ENCODE measurements at regions not wholly inside any gene's neighbourhood (a gene's known extent, or its start where the extent isn't known, plus 50 kb on each side); places are given as distances from the start of the nearest gene placed in this dataset.

GRCh38 chr15:26358708-26359107 is 414.2 kb downstream of the GABRB3 start:
- TF ChIP-seq EZH2 (IDR thresholded peaks at IDR 0.05; ENCODE audit: borderline replicate concordance) (no peak), CTCF (IDR thresholded peaks at IDR 0.05; ENCODE audit: poor library complexity) (no peak), EZH2phosphoT487 (IDR thresholded peaks at IDR 0.05; ENCODE audit: low read depth, severe bottlenecking, unreplicated experiment) (no peak)

Measured in hepatocyte (in vitro differentiated cells).